GM12878 (cell line): ENCODE measurements at regions not wholly inside any gene's neighbourhood (a gene's known extent, or its start where the extent isn't known, plus 50 kb on each side); places are given as distances from the start of the nearest gene placed in this dataset.

Source experiments
- ATAC-seq: fragments of 200-7000 bp; cut with Tn5 transposase; 3 replicates; pipeline ENCODE4 v1.9.1; 2020; ENCODE audit warnings: mild to moderate bottlenecking, moderate library complexity
- BruUV-seq: library from RNA; stranded (reverse); fragments of 400-500 nt; replicated peaks from 2 replicates; lab custom pipeline; 2021; lab: Mats Ljungman, UMichigan
- CTCF ChIA-PET: fragments of 300-600 bp; sonication (Branson Sonifier 250); formaldehyde crosslinking; extraction: SDS; loops from one replicate; lab custom pipeline; 2021; ENCODE audit warnings: inconsistent platforms; lab: Yijun Ruan, JAX
- POLR2A ChIA-PET: fragments of 350-600 bp; formaldehyde crosslinking; extraction: SDS; loops from one replicate; lab custom pipeline; 2021; ENCODE audit warnings: inconsistent platforms; lab: Charles Lee
- RAD21 ChIA-PET: fragments of 300-600 bp; sonication (Branson Sonifier 250); formaldehyde crosslinking; loops from one replicate; lab custom pipeline; 2023; ENCODE audit warnings: antibody characterized with exemption; ENCODE audit not compliant: unreplicated experiment; lab: Charles Lee
- SMC1A ChIA-PET: fragments of 300-600 bp; sonication (Branson Sonifier 250); formaldehyde crosslinking; loops from one replicate; lab custom pipeline; 2023; ENCODE audit not compliant: unreplicated experiment, uncharacterized antibody; lab: Charles Lee
- DNase-seq: peaks from one replicate; pipeline ENCODE4 v3.0.0-alpha.2; 2011; ENCODE audit warnings: low read depth, low spot score
- FAIRE-seq: peaks from 3 replicates; lab custom pipeline; 2011; peaks lifted over from hg19 to GRCh38; lab: Jason Lieb, UNC
- H2AFZ ChIP-seq: 2 replicates; pipeline ENCODE4 v1.6.0; 2011; ENCODE audit warnings: low read depth, low read length, control low read depth; ENCODE audit not compliant: control insufficient read depth
- H3K27ac ChIP-seq: 2 replicates; pipeline ENCODE4 v1.5.1; 2011; ENCODE audit warnings: control low read depth; ENCODE audit not compliant: control insufficient read depth, insufficient read depth
- H3K27me3 ChIP-seq, 2 experiments: replicated peaks in 1 of 2; 2 replicates each; pipeline versions ENCODE4 v1.6.0 to v1.6.1; 2011; ENCODE audit warnings: low read length in 1 of 2; ENCODE audit not compliant: control insufficient read depth in 2 of 2, insufficient read depth in 2 of 2
- H3K36me3 ChIP-seq, 2 experiments: 2 replicates each; pipeline ENCODE4 v1.5.1; 2011; ENCODE audit warnings: low read length in 1 of 2; ENCODE audit not compliant: control insufficient read depth in 2 of 2, insufficient read depth in 2 of 2
- H3K4me1 ChIP-seq: 2 replicates; pipeline ENCODE4 v1.6.1; 2011; ENCODE audit warnings: mild to moderate bottlenecking, low read length, moderate library complexity, mixed read lengths; ENCODE audit not compliant: control insufficient read depth, insufficient read depth
- H3K4me2 ChIP-seq: 2 replicates; pipeline ENCODE4 v1.6.0; 2011; ENCODE audit warnings: control low read depth; ENCODE audit not compliant: control insufficient read depth, insufficient read depth
- H3K4me3 ChIP-seq: fragments of 200-600 bp; sonication (generic); 2 replicates; pipeline ENCODE4 v1.5.1; 2016
- H3K79me2 ChIP-seq: 2 replicates; pipeline ENCODE4 v1.6.0; 2011; ENCODE audit warnings: low read length; ENCODE audit not compliant: control insufficient read depth, insufficient read depth
- H3K9ac ChIP-seq: 2 replicates; pipeline ENCODE4 v1.8.0; 2011; ENCODE audit warnings: low read length, control low read depth, mixed read lengths; ENCODE audit not compliant: control insufficient read depth, insufficient read depth
- H3K9me3 ChIP-seq: replicated peaks from 3 replicates; pipeline ENCODE4 v1.5.1; 2011; ENCODE audit warnings: mild to moderate bottlenecking, low read length; ENCODE audit not compliant: control insufficient read depth, insufficient read depth
- H4K20me1 ChIP-seq: 2 replicates; pipeline ENCODE4 v1.6.0; 2011; ENCODE audit not compliant: control insufficient read depth, insufficient read depth
- BACH1 ChIP-seq: fragments of 450-650 bp; IDR thresholded peaks from 2 replicates; pipeline ENCODE4 v1.6.1; 2017; ENCODE audit warnings: mild to moderate bottlenecking, borderline replicate concordance
- CBX3 ChIP-seq: fragments of 200-600 bp; sonication (generic); IDR thresholded peaks from 2 replicates; pipeline ENCODE4 v1.6.1; 2016; ENCODE audit warnings: low read depth, borderline replicate concordance
- ESRRA ChIP-seq: IDR thresholded peaks from 2 replicates; pipeline ENCODE4 v1.6.1; 2012; ENCODE audit warnings: mild to moderate bottlenecking, low read length, improper control_type of control experiment
- MTA3 ChIP-seq: IDR thresholded peaks from 2 replicates; pipeline ENCODE4 v1.6.1; 2012; ENCODE audit warnings: low read length, inconsistent platforms, borderline replicate concordance
- MYB ChIP-seq: fragments of 150-350 bp; IDR thresholded peaks from 2 replicates; pipeline ENCODE4 v1.6.1; 2014; ENCODE audit warnings: mild to moderate bottlenecking, low read depth, low read length, borderline replicate concordance
- NRF1 ChIP-seq: conservative IDR thresholded peaks from 2 replicates; pipeline ENCODE4 v1.6.1; 2011; ENCODE audit warnings: mild to moderate bottlenecking, low read depth, low read length, improper control_type of control experiment
- ZNF622 ChIP-seq: fragments of 450-650 bp; IDR thresholded peaks from 2 replicates; pipeline ENCODE4 v1.6.1; 2017; ENCODE audit warnings: mild to moderate bottlenecking, inconsistent platforms
- WGBS: methylation state at CpG from one replicate; pipeline ENCODE4 v1.1.6; 2016; ENCODE audit warnings: low lambda C conversion rate; ENCODE audit not compliant: insufficient replicate concordance, insufficient coverage; ENCODE audit errors: missing lambda C conversion rate; 5-methylcytosine and 5-hydroxymethylcytosine counted together
- in situ Hi-C: fragments of 300-500 bp; cut with MboI; formaldehyde crosslinking; loops from 9 replicates; pipeline ENCODE4 v1.14.3; 2018; ENCODE audit warnings: mixed read lengths
- intact Hi-C: fragments of 100-400 bp; cut with micrococcal nuclease; formaldehyde crosslinking; loops from one replicate; pipeline ENCODE4 v1.14.2; 2022; ENCODE audit not compliant: unreplicated experiment
- TF ChIP-seq, protein P1 (sequence below): IDR thresholded peaks from 2 replicates; pipeline ENCODE4 v1.6.1; 2011; ENCODE audit warnings: borderline replicate concordance, low read depth, mild to moderate bottlenecking, moderate library complexity, mixed read lengths, low read length; ENCODE audit not compliant: insufficient read depth; ENCODE audit errors: extremely low read length
- TF ChIP-seq, protein P2 (sequence below): fragments of 450-650 bp; IDR thresholded peaks from 2 replicates; pipeline ENCODE4 v1.6.1; 2017; ENCODE audit warnings: mild to moderate bottlenecking, moderate library complexity
- TF ChIP-seq, protein P3 (sequence below): fragments of 450-650 bp; IDR thresholded peaks from 2 replicates; pipeline ENCODE4 v1.6.1; 2017; ENCODE audit warnings: antibody characterized with exemption, mild to moderate bottlenecking, moderate library complexity

DNA sequence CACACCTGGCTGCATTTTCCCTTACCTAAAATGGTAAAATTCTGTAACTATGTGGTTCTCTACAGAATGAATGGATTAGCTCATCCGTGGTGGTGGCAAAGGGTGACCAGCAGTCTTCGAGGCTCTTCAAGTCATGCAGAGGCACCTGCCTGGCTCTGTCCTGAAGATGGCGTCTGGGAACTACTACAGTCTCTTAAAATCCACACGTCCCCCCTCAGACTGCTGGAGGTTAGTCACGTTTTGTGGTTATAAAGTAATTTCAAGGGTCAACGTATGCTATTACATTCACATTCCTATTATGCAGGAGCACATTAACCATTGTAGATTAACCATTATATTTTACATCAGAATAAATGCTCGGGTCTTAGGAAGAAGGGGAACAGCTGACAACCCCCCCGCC is 616.7 kb downstream of the GALR1 start:
- H3K4me3 ChIP-seq, result no peak overlapping the region
- H3K27me3 ChIP-seq, result no peaks in the 10 kb centered on the region
- DNase-seq, result no peak
- no peak for ATAC-seq
- 15% methylated on average over 8 of the region's 8 CpGs for WGBS
- ChIA-PET CTCF (interaction anchor here (1.0 kb wide), 1 partner anchor 10 kb away, joined by 4 read pairs; no protein-coding TSS in a partner anchor), SMC1A (no interaction called here), POLR2A (no interaction called here), RAD21 (no interaction called here)
- no TSS peak for BruUV-seq
- no peaks in the 10 kb centered on the region for H3K36me3 ChIP-seq
- no peaks in the 10 kb centered on the region for H4K20me1 ChIP-seq
- H3K9ac ChIP-seq, result no peak overlapping the region
- intact Hi-C loops, result no loop called here
- H3K9me3 ChIP-seq, result no peaks in the 10 kb centered on the region
- H2AFZ ChIP-seq, result no peak overlapping the region
- no peak for TF ChIP-seq NRF1
- no peak overlapping the region for H3K4me2 ChIP-seq
- no peaks in the 10 kb centered on the region for H3K79me2 ChIP-seq
- no peaks in the 10 kb centered on the region for H3K4me1 ChIP-seq
- in situ Hi-C loops, result no loop called here
- H3K27ac ChIP-seq, result no peak overlapping the region
- no peak for FAIRE-seq

DNA sequence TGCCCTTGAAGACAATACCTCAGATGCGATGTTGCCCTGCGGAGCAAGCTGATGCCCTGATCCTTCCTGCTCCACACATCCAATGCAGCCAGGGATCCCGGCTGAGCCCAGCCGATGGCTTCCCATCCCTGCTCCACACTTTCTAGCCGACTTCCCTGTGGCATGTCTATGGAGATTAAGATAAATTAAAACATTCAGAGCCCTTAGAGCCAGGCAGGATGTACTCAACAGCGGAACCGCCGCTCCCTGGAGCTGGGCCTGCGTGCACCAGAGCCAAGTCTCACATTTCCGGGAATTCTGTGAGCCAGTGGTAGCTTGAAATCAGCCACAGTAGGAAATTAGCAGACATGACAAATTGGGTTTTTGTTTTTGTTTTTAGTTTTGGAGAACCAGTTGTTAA is 620.6 kb downstream of the GALR1 start:
- no peak for ATAC-seq
- intact Hi-C loops, result no loop called here
- Histone ChIP-seq H2AFZ (no peak overlapping the region), H3K9ac (no peak overlapping the region), H3K36me3 (no peaks in the 10 kb centered on the region), H3K4me2 (no peak overlapping the region), H3K4me1 (no peaks in the 10 kb centered on the region), H3K4me3 (no peak overlapping the region), H3K27ac (no peak overlapping the region), H3K9me3 (no peaks in the 10 kb centered on the region), H4K20me1 (no peaks in the 10 kb centered on the region), H3K27me3 (no peaks in the 10 kb centered on the region), H3K79me2 (no peaks in the 10 kb centered on the region)
- no TSS peak for BruUV-seq
- 36% methylated on average over 10 of the region's 10 CpGs for WGBS
- ChIA-PET POLR2A (no interaction called here), SMC1A (no interaction called here), CTCF (no interaction called here), RAD21 (no interaction called here)
- DNase-seq, result no peak
- no peak for FAIRE-seq
- in situ Hi-C loops, result no loop called here
- TF ChIP-seq MYB, result no peak
- TF ChIP-seq, protein P1, sequence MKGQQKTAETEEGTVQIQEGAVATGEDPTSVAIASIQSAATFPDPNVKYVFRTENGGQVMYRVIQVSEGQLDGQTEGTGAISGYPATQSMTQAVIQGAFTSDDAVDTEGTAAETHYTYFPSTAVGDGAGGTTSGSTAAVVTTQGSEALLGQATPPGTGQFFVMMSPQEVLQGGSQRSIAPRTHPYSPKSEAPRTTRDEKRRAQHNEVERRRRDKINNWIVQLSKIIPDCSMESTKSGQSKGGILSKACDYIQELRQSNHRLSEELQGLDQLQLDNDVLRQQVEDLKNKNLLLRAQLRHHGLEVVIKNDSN, result no peak
- TF ChIP-seq, protein P2, sequence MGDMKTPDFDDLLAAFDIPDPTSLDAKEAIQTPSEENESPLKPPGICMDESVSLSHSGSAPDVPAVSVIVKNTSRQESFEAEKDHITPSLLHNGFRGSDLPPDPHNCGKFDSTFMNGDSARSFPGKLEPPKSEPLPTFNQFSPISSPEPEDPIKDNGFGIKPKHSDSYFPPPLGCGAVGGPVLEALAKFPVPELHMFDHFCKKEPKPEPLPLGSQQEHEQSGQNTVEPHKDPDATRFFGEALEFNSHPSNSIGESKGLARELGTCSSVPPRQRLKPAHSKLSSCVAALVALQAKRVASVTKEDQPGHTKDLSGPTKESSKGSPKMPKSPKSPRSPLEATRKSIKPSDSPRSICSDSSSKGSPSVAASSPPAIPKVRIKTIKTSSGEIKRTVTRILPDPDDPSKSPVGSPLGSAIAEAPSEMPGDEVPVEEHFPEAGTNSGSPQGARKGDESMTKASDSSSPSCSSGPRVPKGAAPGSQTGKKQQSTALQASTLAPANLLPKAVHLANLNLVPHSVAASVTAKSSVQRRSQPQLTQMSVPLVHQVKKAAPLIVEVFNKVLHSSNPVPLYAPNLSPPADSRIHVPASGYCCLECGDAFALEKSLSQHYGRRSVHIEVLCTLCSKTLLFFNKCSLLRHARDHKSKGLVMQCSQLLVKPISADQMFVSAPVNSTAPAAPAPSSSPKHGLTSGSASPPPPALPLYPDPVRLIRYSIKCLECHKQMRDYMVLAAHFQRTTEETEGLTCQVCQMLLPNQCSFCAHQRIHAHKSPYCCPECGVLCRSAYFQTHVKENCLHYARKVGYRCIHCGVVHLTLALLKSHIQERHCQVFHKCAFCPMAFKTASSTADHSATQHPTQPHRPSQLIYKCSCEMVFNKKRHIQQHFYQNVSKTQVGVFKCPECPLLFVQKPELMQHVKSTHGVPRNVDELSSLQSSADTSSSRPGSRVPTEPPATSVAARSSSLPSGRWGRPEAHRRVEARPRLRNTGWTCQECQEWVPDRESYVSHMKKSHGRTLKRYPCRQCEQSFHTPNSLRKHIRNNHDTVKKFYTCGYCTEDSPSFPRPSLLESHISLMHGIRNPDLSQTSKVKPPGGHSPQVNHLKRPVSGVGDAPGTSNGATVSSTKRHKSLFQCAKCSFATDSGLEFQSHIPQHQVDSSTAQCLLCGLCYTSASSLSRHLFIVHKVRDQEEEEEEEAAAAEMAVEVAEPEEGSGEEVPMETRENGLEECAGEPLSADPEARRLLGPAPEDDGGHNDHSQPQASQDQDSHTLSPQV, result no peak
- TF ChIP-seq CBX3, result no peak
- TF ChIP-seq, protein P3, sequence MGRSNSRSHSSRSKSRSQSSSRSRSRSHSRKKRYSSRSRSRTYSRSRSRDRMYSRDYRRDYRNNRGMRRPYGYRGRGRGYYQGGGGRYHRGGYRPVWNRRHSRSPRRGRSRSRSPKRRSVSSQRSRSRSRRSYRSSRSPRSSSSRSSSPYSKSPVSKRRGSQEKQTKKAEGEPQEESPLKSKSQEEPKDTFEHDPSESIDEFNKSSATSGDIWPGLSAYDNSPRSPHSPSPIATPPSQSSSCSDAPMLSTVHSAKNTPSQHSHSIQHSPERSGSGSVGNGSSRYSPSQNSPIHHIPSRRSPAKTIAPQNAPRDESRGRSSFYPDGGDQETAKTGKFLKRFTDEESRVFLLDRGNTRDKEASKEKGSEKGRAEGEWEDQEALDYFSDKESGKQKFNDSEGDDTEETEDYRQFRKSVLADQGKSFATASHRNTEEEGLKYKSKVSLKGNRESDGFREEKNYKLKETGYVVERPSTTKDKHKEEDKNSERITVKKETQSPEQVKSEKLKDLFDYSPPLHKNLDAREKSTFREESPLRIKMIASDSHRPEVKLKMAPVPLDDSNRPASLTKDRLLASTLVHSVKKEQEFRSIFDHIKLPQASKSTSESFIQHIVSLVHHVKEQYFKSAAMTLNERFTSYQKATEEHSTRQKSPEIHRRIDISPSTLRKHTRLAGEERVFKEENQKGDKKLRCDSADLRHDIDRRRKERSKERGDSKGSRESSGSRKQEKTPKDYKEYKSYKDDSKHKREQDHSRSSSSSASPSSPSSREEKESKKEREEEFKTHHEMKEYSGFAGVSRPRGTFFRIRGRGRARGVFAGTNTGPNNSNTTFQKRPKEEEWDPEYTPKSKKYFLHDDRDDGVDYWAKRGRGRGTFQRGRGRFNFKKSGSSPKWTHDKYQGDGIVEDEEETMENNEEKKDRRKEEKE, result no peak
- TF ChIP-seq BACH1, result no peak
- TF ChIP-seq ZNF622, result no peak
- TF ChIP-seq MTA3, result no peak
- no peak for TF ChIP-seq ESRRA
